ENCODE measurements at regions not wholly inside any gene's neighbourhood (a gene's known extent, or its start where the extent isn't known, plus 50 kb on each side); places are given as distances from the start of the nearest gene placed in this dataset.

DNA sequence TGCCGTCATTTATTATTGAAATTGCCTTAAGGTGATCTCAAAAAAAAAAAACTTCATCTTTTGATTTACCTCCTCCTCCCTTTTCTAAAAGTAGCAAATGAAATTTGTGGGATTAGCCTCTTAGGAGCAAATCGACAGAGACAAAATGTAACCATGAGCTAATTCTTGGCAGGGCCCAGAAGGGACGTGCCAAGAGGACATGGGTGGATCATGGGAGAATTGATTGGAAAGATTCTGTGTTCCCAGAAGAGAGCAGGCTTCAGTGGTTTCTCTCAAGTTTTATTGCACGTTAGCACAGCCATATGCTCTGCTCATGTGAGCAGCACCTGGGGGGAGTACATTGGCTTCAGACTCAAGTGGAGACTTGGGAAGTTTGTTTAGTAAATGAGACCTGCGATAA is 394.6 kb downstream of the ELAVL2 start:
- TF ChIP-seq, protein P1, sequence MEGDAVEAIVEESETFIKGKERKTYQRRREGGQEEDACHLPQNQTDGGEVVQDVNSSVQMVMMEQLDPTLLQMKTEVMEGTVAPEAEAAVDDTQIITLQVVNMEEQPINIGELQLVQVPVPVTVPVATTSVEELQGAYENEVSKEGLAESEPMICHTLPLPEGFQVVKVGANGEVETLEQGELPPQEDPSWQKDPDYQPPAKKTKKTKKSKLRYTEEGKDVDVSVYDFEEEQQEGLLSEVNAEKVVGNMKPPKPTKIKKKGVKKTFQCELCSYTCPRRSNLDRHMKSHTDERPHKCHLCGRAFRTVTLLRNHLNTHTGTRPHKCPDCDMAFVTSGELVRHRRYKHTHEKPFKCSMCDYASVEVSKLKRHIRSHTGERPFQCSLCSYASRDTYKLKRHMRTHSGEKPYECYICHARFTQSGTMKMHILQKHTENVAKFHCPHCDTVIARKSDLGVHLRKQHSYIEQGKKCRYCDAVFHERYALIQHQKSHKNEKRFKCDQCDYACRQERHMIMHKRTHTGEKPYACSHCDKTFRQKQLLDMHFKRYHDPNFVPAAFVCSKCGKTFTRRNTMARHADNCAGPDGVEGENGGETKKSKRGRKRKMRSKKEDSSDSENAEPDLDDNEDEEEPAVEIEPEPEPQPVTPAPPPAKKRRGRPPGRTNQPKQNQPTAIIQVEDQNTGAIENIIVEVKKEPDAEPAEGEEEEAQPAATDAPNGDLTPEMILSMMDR (IDR thresholded peaks at IDR 0.05) = no peak
- no peak for TF ChIP-seq POLR2AphosphoS5 (IDR thresholded peaks at IDR 0.05)
- TF ChIP-seq POLR2A (IDR thresholded peaks at IDR 0.05) = no peak
